ENCODE measurements at regions not wholly inside any gene's neighbourhood (a gene's known extent, or its start where the extent isn't known, plus 50 kb on each side); places are given as distances from the start of the nearest gene placed in this dataset.

GRCh38 chr3:193959861-193960260 is 176.1 kb upstream of the HES1 start:
- Histone ChIP-seq H3K4me2 (no peak overlapping the region), H2AFZ (no peak overlapping the region), H3K36me3 (replicated peaks; ENCODE audit: insufficient read depth, low read depth) (no peaks in the 10 kb centered on the region), H3K79me2 (no peaks in the 10 kb centered on the region), H3K9me2 (replicated peaks; ENCODE audit: insufficient read depth) (no peaks in the 10 kb centered on the region), H3K4me1 (ENCODE audit: insufficient read depth) (peaks cover 15% of the 10 kb centered on the region), H3K4me3 (no peak overlapping the region), H4K20me1 (ENCODE audit: insufficient read depth, poor library complexity, severe bottlenecking) (no peaks in the 10 kb centered on the region), H3K27me3 (no peaks in the 10 kb centered on the region), H3K9me3 (ENCODE audit: low read depth) (no peaks in the 10 kb centered on the region), H3K27ac (no peak overlapping the region)
- no peak for TF ChIP-seq EZH2phosphoT487 (IDR thresholded peaks at IDR 0.05; ENCODE audit: low read depth, severe bottlenecking, unreplicated experiment)
- no peak for DNase-seq (ENCODE audit: low spot score)

DNA sequence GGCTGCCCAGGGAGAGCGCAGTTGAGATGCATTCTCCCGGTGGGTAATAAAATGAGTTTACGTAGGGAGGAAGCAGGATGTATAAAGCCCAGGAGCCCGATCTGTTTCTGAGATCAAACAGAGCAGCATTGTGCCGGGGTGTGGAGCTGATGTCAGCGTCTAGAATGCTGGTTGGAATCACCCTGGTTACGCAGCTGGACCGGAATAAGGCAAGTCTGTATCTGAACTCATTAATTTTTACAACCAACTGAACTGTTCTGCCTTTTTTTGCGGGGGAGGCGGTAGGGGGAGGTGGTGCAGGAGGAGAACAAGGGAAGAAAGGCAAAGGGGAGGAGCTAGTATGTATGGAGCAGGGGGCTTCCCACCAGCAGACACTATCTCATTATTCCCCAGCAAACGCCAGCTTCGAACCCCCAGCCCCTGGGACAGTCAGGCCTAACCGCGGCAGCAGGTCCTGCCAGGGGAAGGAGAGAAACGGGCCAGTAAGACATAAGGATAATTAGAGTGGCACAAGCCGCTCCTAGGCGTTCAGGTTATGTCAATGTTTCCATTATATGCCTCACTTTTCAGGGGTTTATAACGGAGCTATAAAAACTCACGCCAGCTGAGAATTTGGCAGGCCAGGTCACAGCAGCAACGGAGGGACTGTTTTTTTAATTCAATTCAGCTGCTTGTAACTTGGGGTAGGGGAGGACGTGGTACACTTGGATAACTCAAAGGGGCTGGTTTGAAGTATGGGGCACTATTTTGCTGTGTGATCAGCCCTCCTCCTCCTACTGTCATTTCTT is 175.3 kb upstream of the HES1 start:
- Histone ChIP-seq H3K79me2 (no peaks in the 10 kb centered on the region), H3K4me2 (peak overlapping the region; percentile 5), H2AFZ (no peak overlapping the region), H3K4me1 (ENCODE audit: insufficient read depth) (peaks cover 15% of the 10 kb centered on the region), H3K4me3 (no peak overlapping the region), H4K20me1 (ENCODE audit: insufficient read depth, poor library complexity, severe bottlenecking) (no peaks in the 10 kb centered on the region), H3K27me3 (no peaks in the 10 kb centered on the region), H3K27ac (peak overlapping the region; percentile 47), H3K9me2 (replicated peaks; ENCODE audit: insufficient read depth) (no peaks in the 10 kb centered on the region), H3K36me3 (replicated peaks; ENCODE audit: insufficient read depth, low read depth) (no peaks in the 10 kb centered on the region), H3K9me3 (ENCODE audit: low read depth) (no peaks in the 10 kb centered on the region)
- peak; percentile 78 for DNase-seq (ENCODE audit: low spot score)
- WGBS (ENCODE audit: low lambda C conversion rate, missing lambda C conversion rate): 41% methylated on average over 21 of the region's 21 CpGs
- TF ChIP-seq EZH2 (IDR thresholded peaks at IDR 0.05; ENCODE audit: borderline replicate concordance): no peak
- no peak for TF ChIP-seq EZH2phosphoT487 (IDR thresholded peaks at IDR 0.05; ENCODE audit: low read depth, severe bottlenecking, unreplicated experiment)
- TF ChIP-seq CTCF (IDR thresholded peaks at IDR 0.05; ENCODE audit: poor library complexity): no peak

DNA sequence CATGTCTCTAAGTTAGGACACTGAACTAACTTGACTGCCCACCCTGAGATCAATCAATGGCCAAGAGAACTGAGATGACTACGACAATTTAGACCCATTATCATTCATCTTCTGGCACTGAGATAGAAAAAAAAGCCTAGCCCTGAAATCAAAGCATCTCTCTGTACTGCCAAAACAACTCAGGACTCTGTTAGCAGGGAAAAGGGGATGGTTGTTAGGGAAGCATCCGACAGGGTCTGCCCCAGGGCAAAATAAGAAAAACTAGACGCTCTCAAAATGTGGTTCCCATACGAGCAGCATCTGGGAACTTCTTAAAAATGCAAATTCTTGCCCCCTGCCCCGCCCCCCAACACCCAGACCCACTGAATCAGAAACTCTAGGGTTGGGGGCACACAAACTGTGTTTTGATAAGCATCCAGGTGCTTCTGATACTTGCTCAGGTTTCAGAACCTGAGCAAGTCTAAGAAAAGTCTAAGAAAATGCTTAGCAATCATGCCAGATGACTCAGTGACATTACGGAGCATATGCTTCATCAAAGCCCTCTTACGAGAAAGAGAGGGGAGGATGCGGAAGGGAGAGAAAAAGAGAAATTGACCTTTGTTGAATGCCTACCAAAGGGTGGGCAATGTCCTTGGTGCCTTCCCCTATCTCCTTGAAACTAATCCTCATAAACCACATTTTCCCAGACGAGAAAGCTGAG is 172.8 kb upstream of the HES1 start:
- no peaks in the 10 kb centered on the region for H3K9me3 ChIP-seq (ENCODE audit: low read depth)
- DNase-seq (ENCODE audit: low spot score): no peak
- H3K9me2 ChIP-seq (replicated peaks; ENCODE audit: insufficient read depth): no peaks in the 10 kb centered on the region
- no peak overlapping the region for H3K4me2 ChIP-seq
- H3K27ac ChIP-seq: no peak overlapping the region
- H3K36me3 ChIP-seq (replicated peaks; ENCODE audit: insufficient read depth, low read depth): no peaks in the 10 kb centered on the region
- H2AFZ ChIP-seq: no peak overlapping the region
- WGBS (ENCODE audit: low lambda C conversion rate, missing lambda C conversion rate): 68% methylated on average over 9 of the region's 9 CpGs
- peaks cover 12% of the 10 kb centered on the region for H3K4me1 ChIP-seq (ENCODE audit: insufficient read depth)
- H3K4me3 ChIP-seq: no peak overlapping the region
- TF ChIP-seq EZH2 (IDR thresholded peaks at IDR 0.05; ENCODE audit: borderline replicate concordance) (no peak), CTCF (IDR thresholded peaks at IDR 0.05; ENCODE audit: poor library complexity) (no peak), EZH2phosphoT487 (IDR thresholded peaks at IDR 0.05; ENCODE audit: low read depth, severe bottlenecking, unreplicated experiment) (no peak)
- no peaks in the 10 kb centered on the region for H3K27me3 ChIP-seq
- no peaks in the 10 kb centered on the region for H3K79me2 ChIP-seq
- H4K20me1 ChIP-seq (ENCODE audit: insufficient read depth, poor library complexity, severe bottlenecking): no peaks in the 10 kb centered on the region

DNA sequence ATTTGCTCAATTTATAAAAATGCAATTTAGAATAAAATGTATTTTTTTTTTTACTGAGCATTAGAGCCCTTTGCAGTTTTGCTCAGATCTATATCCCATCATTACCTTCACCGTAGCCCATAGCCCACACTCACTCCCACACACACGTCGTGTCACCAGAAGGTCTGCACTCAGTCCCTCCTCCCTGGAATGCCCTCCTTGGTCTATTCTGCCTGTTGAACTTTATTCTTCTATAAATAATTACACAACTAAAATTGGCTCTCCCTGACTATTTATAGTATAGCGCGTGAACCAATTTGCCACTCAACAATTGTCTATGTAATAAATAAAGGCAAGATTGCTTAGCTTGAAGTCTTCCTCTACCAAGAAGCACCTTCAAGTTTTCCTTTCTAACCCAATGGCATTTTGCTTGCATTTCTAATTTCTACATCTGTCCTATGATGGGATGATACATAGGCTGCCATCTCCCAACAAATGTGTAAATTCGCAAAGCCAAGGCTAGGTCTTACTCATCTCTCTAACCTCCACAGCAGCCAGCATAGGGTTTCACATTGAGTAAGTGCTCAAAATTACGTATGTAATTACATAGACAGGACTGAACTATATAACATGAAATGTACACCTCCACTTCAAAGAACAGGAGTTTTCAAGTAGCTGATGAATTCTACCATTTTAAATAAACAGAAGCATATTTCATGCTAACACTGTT is 172.0 kb upstream of the HES1 start:
- Histone ChIP-seq H4K20me1 (ENCODE audit: insufficient read depth, poor library complexity, severe bottlenecking) (no peaks in the 10 kb centered on the region), H3K4me3 (no peak overlapping the region), H3K4me1 (ENCODE audit: insufficient read depth) (peaks cover 9% of the 10 kb centered on the region), H3K79me2 (no peaks in the 10 kb centered on the region), H2AFZ (no peak overlapping the region), H3K4me2 (no peak overlapping the region), H3K9me3 (ENCODE audit: low read depth) (no peaks in the 10 kb centered on the region), H3K9me2 (replicated peaks; ENCODE audit: insufficient read depth) (no peaks in the 10 kb centered on the region), H3K27ac (no peak overlapping the region), H3K27me3 (no peaks in the 10 kb centered on the region), H3K36me3 (replicated peaks; ENCODE audit: insufficient read depth, low read depth) (no peaks in the 10 kb centered on the region)
- no peak for DNase-seq (ENCODE audit: low spot score)
- TF ChIP-seq EZH2 (IDR thresholded peaks at IDR 0.05; ENCODE audit: borderline replicate concordance) (no peak), CTCF (IDR thresholded peaks at IDR 0.05; ENCODE audit: poor library complexity) (no peak), EZH2phosphoT487 (IDR thresholded peaks at IDR 0.05; ENCODE audit: low read depth, severe bottlenecking, unreplicated experiment) (no peak)
- WGBS (ENCODE audit: low lambda C conversion rate, missing lambda C conversion rate): 92% methylated on average over 7 of the region's 7 CpGs

All from hepatocyte (in vitro differentiated cells).